ENCODE measurements at regions not wholly inside any gene's neighbourhood (a gene's known extent, or its start where the extent isn't known, plus 50 kb on each side); places are given as distances from the start of the nearest gene placed in this dataset.

GRCh38 chr3:159451067-159451466 is 537.6 kb upstream of the IL12A start:
- TF ChIP-seq, protein P1, sequence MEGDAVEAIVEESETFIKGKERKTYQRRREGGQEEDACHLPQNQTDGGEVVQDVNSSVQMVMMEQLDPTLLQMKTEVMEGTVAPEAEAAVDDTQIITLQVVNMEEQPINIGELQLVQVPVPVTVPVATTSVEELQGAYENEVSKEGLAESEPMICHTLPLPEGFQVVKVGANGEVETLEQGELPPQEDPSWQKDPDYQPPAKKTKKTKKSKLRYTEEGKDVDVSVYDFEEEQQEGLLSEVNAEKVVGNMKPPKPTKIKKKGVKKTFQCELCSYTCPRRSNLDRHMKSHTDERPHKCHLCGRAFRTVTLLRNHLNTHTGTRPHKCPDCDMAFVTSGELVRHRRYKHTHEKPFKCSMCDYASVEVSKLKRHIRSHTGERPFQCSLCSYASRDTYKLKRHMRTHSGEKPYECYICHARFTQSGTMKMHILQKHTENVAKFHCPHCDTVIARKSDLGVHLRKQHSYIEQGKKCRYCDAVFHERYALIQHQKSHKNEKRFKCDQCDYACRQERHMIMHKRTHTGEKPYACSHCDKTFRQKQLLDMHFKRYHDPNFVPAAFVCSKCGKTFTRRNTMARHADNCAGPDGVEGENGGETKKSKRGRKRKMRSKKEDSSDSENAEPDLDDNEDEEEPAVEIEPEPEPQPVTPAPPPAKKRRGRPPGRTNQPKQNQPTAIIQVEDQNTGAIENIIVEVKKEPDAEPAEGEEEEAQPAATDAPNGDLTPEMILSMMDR (IDR thresholded peaks at IDR 0.05; ENCODE audit: low read depth, low read length), result no peak
- TF ChIP-seq POLR2A (IDR thresholded peaks at IDR 0.05; ENCODE audit: extremely low read depth, insufficient read length) (no peak), MYC (IDR thresholded peaks at IDR 0.05; ENCODE audit: low read depth, low read length) (no peak)

Data from NB4 (cell line).